Skeletal muscle cell (primary cell): ENCODE measurements at regions not wholly inside any gene's neighbourhood (a gene's known extent, or its start where the extent isn't known, plus 50 kb on each side); places are given as distances from the start of the nearest gene placed in this dataset.

ENCODE experiments used
- DNase-seq: peaks from one replicate; pipeline ENCODE4 v3.0.0-alpha.2; 2010; ENCODE audit warnings: low read depth
- H3K4me3 ChIP-seq: 2 replicates; pipeline ENCODE4 v1.5.1; 2011; ENCODE audit warnings: low read depth, mild to moderate bottlenecking, control low read depth, low read length, moderate library complexity

DNA sequence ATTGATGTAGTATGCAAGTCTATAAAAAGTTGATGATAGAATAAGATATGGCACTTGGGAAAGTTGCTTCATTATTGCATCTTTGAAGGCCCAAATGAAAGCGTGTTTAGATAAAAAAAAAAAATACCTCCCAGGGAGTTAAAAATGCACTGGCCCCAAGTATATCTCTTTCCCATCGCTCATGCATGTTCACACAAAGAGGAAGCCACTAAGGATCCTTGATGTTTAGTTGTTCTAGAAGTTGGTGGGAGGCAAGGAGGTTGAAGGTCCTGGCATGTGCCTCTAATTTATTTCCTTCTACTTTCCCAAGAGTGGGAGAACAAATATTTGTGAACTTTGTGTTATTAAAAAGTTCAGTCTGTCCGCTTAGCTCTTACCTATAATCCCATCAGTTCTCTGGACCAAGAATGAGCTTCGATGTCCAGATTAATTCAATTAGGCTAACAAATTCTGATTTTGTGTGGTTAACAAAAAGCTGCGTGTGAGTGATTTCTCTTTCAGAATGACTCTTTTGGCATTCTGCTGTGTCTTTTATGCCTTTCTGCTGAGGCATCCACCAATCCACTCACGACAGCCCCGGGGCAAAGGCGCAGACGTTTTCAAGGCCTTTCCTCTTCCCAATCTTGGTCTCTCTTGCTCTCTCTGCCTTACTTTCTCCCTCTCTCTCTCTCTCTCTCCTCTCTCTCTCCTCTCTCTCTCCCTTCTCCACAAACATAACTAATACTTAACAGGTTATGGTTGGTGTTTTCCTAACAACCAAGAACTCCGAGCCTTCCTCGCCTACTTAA lies 135.1 kb upstream of the ERCC6L2 start:
- DNase-seq, result no peak
- H3K4me3 ChIP-seq, result no peak overlapping the region

DNA sequence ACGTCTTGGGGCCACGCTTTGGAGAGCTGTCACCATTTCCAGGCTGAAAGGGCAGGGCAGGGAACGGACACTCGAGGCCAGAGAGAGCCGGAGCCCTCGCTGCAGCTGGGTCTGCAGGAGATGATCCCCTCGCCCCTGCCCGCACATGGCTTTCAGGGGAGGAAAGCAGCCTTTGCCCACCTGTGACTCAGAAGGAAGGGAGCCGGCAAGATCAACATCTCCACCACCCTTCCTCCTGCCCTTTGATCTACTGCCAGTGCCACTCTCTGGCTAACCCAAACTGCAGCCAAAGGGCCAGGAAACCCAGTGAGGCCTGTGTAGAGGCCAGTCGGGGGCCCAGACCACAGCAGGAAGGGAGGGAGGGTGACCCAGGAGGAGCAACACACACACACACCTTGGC lies 137.1 kb upstream of the ERCC6L2 start:
- H3K4me3 ChIP-seq, result no peak overlapping the region
- no peak for DNase-seq

DNA sequence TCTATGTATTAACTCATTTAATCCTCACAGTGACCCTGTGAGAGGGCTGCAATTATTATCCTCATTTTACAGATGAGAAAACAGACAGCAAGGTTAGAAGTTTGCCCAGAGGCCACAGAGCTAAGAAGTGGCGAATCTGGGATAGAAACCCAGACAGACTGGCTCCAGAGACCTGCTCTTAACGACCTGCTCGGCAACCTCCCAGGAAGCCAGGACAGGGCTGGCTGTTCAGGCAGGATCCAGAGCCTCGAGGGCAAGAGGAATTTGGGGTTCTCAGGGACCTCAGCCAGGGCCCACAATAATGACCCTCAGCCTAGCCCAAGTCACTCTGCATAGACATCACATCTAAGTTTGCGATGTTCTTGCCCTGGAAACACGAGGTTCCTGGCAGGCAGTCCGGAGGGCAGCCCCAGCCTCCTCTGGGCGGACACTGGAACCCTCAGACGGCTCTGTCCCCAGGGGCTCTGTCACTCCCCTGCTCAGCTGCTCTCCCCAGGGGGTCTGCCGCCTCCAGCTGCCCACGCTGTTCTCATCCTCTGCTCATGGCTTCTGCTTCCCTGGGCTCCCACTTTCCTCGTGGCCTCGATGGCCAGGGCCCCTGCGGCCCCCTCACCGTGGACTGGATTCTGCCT lies 138.5 kb upstream of the ERCC6L2 start:
- DNase-seq, result no peak

DNA sequence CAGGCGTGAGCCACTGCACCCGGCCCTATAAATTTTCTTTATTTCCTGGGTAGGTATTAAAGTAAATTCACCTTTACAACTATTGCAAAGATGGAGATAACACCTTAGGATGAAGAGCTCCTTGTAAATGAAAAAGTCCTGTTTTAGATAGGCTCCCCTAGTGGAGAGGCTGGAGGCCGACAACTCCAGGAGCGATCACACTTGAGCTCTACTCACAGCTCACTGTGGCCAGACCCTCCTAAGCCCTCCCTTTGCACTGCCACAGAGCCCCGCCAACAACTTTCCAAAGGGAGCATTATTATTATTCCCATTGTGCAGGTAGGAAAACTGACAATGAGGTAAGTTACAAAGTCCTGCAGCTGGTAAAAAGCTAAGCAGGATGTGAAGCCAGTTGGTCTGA lies 139.1 kb upstream of the ERCC6L2 start:
- DNase-seq, result no peak
- no peak overlapping the region for H3K4me3 ChIP-seq

More for the DNA sequence above, 138.5 kb upstream of the ERCC6L2 start:
- H3K4me3 ChIP-seq, result no peak overlapping the region

DNA sequence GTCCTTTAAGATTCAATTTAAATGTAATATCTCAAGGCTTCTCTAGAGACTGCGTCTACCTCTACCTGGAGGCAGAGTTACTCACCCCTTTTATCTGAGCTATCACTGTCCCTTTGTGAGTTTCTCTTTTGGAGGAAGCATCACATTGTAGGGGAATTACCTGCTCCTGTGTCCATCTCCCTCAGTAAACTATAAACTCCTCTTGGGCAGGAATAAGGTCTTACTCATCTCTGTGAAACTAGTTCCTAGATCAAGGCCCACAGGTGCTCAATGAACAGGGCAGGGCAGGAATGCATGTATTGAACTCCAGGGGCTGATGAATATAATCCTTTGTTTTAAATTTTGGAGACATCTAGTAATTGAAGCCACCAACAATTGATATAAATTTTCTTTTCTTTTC lies 139.8 kb upstream of the ERCC6L2 start:
- DNase-seq, result no peak

DNA sequence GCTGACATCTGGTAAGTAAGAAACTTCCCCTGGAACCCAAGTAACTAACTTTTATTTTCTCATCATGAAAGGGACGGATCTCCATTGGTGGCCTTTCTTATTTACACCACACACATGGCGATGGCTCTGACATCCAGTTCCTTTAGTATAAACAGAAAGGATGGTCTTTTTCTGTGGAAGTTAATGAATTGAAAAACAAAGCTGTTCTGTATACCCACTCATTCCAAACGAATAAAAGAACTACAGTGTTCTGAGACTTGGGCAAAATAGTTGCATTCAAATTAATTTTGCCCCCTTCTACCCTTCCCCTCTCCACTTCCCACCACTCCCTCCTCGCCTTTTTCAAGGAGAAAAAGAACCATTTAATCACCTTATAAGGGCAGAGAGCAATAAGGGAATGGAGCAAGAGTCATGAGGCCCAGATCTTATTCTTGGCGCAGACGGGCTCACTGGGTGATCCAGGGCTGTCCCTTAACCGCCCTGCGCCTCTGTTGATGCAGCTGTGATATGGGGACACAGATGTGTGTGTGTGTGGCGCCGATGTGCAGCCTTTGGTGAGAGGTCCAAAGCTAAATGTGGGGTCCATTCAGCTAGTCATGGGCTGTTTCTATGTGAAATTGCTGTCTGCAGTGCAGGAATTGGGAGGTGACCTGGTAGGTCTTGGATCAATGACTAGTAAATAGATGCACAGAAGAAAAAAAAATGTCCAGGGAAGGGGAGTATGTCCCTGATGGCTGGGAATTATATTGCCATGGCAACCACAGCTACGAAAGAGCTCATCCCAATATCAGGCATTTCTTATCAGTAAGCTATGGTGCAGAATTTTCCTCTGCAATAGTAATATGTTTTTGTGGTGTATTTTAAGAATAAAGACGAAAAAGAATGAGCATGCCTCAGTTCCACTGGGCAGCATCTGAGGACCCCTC lies 141.5 kb upstream of the ERCC6L2 start:
- no peak for DNase-seq
- H3K4me3 ChIP-seq, result no peak overlapping the region

More for the DNA sequence above, 139.8 kb upstream of the ERCC6L2 start:
- no peak overlapping the region for H3K4me3 ChIP-seq

DNA sequence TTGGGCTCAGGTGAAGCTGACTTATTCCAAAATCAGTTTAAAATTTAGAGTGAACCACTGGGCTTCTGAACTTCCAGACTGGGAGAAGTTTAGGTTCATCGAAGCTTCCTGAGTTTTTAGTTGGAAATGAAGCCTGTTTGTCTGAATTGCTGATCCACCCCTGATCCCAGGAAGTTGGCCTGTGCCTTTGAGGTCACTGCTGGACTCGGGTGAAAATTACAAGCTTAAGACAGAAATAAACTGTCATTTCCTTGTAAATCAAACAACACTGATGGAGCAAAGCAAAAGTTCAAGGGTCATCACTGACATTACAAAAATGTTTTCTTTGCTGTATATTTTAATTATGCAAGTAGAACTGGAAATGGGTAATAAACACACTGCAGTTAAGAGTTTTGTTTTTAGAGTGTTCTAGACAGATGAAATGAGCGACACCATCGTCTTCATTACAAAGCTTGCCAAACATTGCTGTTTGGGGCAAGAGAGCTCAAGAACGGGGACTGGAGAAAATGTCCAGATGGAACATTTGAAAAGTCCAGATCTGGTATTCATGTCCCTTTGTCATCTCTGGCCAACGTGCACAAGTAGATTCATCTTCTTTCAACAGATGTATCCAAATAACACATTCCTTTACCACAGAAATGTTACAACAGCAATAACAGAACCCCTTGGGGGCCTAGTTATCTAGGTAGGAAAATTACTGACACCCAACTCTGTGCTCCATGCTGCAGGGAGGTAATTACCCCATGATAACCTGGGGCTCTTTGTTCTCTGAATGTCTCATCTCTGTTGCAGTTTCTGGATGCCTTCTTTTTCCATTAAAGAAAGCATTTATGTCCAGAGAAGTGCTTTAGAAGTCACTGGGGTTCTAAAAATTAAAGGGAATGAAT lies 142.4 kb upstream of the ERCC6L2 start:
- H3K4me3 ChIP-seq, result no peak overlapping the region
- no peak for DNase-seq

DNA sequence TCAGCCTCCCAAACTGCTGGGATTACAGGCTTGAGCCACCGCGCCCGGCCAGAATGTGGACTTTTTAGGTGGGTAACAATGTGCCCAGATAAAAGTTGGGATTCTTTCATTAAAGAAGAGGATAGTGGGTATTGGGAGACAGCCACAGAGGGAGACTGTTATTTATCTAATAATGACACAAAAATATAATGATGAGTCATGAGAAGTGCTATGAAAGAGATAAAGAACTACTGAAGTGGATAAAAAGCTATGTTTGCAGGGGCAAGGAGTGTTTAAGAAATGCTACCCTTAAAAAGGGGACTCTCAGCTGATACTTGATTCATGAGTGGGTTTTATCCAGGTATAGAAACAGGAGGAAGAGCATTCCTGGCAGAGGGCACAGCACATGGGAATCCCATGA lies 143.6 kb upstream of the ERCC6L2 start:
- DNase-seq, result no peak
- H3K4me3 ChIP-seq, result no peak overlapping the region

DNA sequence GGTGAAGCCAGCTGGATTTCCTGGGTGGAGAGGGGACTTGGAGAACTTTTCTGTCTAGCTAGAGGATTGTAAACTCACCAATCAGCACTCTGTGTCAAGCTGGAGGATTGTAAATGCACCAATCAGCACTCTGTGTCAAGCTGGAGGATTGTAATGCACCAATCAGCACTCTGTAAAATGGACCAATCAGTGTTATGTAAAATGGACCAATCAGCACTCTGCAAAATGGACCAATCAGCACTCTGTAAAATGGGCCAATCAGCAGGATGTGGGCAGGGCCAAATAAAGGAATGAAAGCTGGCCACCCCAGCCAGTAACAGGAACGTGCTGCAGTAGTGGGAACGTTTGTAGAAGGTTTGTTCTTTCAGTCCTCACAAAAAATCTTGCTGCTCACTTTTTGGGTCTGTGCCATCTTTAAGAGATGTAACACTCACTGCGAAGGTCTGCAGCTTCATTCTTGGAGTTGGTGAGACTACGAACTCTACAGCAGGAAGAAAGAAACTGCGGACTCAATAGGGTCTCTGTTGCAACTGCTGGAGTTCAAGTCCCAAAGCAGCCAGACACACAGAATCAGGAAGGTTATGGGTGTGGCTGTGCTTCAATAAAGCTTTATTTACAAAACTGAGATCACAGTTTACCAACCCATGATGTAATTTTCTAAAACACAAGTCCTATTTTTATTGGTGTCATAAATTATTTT lies 145.7 kb upstream of the ERCC6L2 start:
- no peak for DNase-seq
- no peak overlapping the region for H3K4me3 ChIP-seq

DNA sequence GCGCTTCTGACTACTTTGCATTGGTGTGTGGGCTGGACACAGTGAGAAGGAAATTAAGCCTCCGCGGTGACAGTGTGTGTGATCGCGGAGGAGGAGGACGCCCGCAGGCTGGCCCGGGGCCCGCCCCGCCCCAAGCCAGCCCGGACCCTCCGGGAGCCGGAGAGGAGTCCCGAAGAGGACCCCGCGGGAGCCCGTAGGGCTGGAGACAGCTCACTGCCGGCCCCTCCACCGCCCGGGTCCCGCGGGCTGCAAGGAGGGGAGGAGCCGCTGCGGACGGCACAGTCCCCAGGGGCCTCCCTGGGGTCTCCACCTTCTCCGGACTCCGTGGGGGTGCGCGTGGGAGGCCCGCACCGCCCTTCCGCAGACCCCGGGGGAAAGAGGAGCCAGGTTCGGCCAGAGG lies 146.4 kb upstream of the ERCC6L2 start:
- no peak for DNase-seq
- no peak overlapping the region for H3K4me3 ChIP-seq

DNA sequence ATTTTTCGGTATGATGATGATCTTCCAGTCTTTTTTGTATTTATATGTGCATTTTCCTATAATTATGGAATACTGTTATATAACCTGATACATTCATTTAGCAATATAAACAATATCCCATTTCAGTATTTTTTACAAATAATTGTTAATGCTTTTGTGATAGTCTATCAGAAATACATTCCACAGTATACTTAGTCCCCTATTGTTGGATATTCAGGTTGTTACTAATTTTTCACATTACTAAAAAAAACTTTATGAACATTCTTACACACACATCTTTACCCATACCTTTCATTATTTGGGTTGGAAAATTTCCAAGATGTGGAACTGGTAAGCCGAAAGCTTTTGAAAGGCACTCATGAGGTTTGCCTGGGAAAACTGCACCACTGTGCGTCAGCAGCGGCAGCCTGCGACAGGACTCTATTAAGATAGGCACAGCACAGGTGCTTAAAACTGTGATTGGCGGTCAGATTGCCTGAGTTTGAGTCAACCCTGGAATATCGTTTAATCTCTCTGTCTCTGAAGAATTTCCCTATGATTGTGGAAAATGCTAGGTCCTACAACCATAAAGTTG lies 147.5 kb upstream of the ERCC6L2 start:
- no peak overlapping the region for H3K4me3 ChIP-seq
- no peak for DNase-seq

DNA sequence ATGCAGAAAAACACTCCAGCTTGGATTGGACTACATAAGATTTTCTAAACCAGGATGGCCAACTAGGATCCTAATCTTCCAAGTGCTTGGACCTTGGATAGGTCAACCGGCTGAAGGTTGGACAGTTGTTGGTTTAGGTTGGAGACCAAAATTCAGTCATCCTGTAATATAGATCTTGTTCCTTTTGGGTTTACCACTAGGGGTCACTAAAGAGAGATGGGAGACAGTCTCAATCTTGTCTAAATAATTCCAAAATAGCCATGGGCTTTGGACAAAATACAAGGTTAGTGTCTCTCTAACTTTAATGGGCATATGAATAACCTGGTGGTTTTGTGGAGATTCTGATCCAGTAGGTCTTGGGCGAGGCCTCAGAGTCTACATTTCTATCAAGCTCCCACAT lies 148.7 kb upstream of the ERCC6L2 start:
- peak; percentile 7 for DNase-seq
- no peak overlapping the region for H3K4me3 ChIP-seq

DNA sequence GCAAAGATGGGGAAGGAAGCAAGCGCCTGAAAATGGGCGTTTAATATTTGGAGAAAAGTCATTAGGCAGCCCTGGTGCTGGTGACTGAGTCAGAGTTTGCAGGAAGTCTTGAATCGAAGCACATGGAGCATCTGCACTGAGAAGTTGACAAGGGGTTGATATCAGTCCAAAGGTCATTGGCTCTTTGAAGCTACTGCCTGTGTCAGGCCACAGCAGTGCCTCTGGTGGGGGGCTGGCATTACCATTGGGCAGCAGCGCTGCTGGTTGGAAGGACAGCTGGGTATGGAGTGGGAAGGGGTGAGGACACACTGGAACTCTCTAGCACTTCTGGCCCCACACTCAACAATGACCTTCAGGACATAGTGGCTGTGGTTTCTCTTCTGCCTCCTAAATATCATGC lies 150.4 kb upstream of the ERCC6L2 start:
- no peak overlapping the region for H3K4me3 ChIP-seq
- no peak for DNase-seq

DNA sequence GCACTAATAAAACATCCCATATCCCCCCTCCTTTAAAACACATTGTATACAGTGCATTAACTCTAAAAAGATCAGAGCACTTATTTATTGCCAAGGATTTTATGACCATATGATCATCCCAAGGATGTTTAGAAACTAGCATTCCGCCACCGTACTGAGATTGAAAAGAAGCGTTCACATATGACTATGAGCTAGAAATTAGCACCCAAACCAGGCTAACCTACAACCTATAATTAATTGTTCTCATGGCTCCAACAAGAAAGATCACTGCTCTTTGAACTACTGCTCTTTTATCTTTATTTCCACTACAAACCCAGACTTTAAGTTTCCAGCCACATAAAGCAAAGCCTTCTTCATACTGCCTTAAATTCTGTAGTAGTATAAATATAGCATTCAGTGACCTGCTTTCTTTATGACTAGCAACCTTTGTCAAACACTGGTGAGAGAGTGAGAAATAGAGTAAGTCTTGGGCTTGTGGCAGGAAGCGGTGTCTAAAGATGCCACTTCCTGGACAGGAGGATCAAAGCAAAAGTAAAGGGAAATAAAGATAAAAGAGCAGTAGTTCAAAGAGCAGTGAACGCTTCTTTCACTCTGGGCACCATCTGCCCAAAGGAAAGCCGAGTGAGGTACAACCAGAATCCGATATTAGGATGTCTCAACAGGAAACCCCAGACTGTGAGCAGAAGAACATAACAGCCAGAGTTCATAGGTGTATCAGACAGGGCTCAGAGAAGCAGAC lies 151.1 kb upstream of the ERCC6L2 start:
- no peak for DNase-seq
- no peak overlapping the region for H3K4me3 ChIP-seq

DNA sequence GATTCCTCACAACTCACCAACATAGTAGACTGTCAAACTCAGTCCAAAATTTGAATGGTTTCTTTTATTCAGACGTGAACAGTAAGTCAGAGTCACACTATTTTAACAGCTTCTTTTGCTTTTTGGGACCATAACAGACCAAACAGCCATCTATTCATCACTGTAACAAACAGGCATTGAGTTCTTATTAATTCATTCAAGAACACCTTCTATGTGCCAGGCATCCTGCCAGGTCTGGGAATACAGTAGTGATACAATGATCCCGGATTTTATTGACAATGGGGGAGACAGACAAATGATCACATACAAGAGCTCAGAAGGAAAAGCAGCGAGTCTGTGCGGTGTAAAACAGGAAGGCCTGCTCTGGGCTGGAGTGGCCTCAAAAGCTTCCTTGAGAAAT lies 153.3 kb upstream of the ERCC6L2 start:
- DNase-seq, result no peak
- H3K4me3 ChIP-seq, result no peak overlapping the region

DNA sequence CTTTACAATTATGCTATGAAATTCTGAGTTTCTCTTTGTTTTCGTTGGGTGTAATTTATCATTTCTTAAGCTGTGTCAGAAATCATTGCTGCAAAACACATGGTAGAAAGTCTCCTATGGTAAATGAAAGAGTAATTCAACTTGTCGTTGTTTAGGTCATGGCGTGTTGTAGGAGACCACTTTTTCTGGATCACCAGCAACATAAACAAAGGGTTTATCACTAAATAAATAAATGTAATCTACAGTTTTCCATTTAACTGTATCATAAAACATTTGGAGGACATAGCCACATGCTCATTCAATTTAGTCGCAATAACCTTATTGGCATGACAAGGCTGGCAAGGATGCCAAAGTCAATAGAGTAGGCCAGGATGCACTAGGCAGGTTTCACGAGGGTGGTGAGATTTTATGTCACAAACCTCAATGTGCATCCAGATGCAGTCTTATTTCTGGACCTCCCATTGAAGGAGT lies 154.4 kb upstream of the ERCC6L2 start:
- H3K4me3 ChIP-seq, result no peak overlapping the region
- DNase-seq, result no peak

DNA sequence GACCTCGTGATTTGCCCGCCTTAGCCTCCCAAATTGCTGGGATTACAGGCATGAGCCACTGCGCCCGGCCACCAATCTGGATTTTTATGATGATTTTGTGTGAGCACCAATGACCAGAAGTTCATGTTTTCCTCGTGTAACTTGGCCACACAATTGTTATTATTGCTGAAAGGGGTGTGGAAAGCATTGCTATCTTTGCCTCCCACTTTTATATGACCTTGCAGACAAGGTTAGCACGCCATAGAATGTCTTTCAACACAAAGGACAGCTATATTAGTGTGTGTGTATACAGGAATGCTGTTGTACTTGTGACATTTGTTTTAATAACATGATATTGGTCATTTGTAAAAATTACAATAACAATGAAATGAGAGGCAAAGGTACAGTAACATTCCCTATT lies 155.0 kb upstream of the ERCC6L2 start:
- H3K4me3 ChIP-seq, result no peak overlapping the region
- no peak for DNase-seq

DNA sequence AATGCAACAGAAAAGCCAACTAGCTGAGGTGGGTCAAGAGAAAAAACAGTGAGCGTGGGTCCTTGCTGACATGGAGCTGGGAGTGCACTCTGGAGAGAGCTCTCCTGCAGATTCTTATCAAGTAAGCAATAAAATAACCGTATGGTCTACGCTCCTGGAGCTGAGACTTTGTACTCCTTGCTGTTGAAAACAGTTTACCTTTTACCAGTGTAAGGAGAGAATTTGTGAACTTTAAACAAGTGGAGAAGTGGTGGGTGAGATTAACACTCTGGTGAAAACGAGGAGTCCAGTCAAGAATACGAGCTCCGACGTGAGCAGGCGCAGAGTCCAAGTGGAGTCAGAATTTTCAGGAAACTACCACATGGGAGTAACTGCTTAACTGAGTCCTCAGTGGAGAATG lies 156.1 kb upstream of the ERCC6L2 start:
- H3K4me3 ChIP-seq, result no peak overlapping the region
- DNase-seq, result no peak
